Stimulated activated naive B cell treated with anti-CD40 and anti-IgM and Interleukin-4, amounts not matched to agents 10 μg/mL and 1 μg/mL and 100 μg/mL, for 72 hours (primary cell): ENCODE measurements at regions not wholly inside any gene's neighbourhood (a gene's known extent, or its start where the extent isn't known, plus 50 kb on each side); places are given as distances from the start of the nearest gene placed in this dataset.

Experiments used
- ATAC-seq, 2 donors: fragments of 150-1000 bp; cut with Tn5 transposase; replicated peaks; 2 replicates each; pipeline ENCODE4 v1.10.0; 2021; ENCODE audit warnings: moderate library complexity in 1 of 2
- DNase-seq: peaks from one replicate; pipeline ENCODE4 v3.0.0; 2021
- H3K27ac Mint-ChIP-seq: one replicate; pipeline ENCODE4 v1.8.0; 2022; ENCODE audit warnings: mild to moderate bottlenecking, mixed read lengths
- H3K27me3 Mint-ChIP-seq, 2 donors: one replicate each; pipeline ENCODE4 v1.8.0; 2022; ENCODE audit warnings: mixed read lengths in 2 of 2
- H3K36me3 Mint-ChIP-seq, 2 donors: one replicate each; pipeline ENCODE4 v1.8.0; 2022; ENCODE audit warnings: mixed read lengths in 2 of 2, mild to moderate bottlenecking in 1 of 2
- H3K4me1 Mint-ChIP-seq, 2 donors: one replicate each; pipeline ENCODE4 v1.8.0; 2022; ENCODE audit warnings: mixed read lengths in 2 of 2, mild to moderate bottlenecking in 1 of 2
- H3K4me3 Mint-ChIP-seq, 2 donors: one replicate each; pipeline ENCODE4 v1.8.0; 2022; ENCODE audit warnings: mild to moderate bottlenecking in 2 of 2, mixed read lengths in 2 of 2, moderate library complexity in 1 of 2
- H3K9me3 Mint-ChIP-seq, 2 donors: one replicate each; pipeline ENCODE4 v1.8.0; 2022; ENCODE audit warnings: mixed read lengths in 2 of 2, mild to moderate bottlenecking in 1 of 2

DNA sequence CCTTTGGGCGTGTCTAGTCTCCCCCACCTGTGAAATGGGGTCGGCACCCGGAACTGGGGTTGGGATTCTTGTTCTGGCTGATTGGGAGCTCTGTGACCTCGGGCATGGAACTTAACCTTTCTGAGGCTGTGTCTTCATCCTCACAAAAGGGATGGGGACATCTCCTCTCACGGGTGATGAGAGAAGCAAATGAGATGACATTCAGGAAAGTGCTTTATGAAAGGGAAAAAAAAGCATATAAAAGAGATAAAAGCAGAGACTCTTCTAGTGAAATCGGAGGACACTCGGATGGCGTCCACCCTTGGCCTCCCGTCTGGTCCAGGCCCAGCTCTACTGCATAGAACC is 98.9 kb downstream of the LRRC74A start:
- H3K27ac Mint-ChIP-seq = no peak overlapping the region
- no peaks in the 10 kb centered on the region for H3K36me3 Mint-ChIP-seq
- H3K9me3 Mint-ChIP-seq = no peaks in the 10 kb centered on the region
- DNase-seq (no peak), ATAC-seq (no peak)
- H3K4me3 Mint-ChIP-seq = no peak overlapping the region
- H3K4me1 Mint-ChIP-seq = peaks cover 32 to 55% of the 10 kb centered on the region in 2 donors
- H3K27me3 Mint-ChIP-seq = peaks cover 17 to 40% of the 10 kb centered on the region in 2 donors

DNA sequence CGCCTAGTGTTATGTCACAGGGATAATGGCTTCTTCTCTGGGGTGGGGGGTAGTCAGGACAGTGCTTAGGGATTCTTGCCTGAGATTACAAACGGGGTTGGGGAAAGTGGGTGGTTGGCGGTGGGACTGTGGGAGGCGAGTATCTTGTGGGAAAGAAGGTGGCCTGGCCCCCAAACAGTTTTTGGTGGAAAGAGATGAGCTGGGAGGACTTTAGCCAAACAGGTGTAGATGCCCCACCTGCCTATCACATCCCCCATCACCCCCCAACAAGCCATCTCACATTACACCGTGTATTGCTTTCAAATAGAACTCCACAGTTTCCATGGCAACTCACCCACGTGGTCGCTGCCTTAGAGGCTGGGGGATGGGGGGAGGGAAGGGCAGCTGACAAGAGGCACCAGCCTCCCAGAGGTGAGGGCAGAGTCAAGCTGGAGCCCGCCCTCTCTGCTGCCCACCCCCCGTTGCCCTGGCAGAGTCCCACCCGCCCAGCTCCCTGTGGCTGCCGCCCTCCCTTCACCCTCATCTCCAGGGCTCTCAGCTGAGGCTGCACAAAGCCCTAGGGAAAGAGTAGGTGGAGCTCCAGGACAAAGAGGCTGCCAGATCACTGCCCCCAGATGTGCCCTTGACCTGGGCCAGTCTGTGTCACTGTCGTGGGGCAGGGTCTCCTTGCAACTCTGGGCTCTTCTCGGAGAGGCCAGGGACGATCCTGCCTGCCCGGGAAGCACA is 98.3 kb downstream of the LRRC74A start:
- H3K4me1 Mint-ChIP-seq = peaks cover 30 to 55% of the 10 kb centered on the region in 2 donors
- H3K27ac Mint-ChIP-seq = no peak overlapping the region
- no peaks in the 10 kb centered on the region for H3K9me3 Mint-ChIP-seq
- peaks cover 17 to 40% of the 10 kb centered on the region in 2 donors for H3K27me3 Mint-ChIP-seq
- DNase-seq = no peak
- no peak for ATAC-seq
- no peaks in the 10 kb centered on the region for H3K36me3 Mint-ChIP-seq
- no peak overlapping the region for H3K4me3 Mint-ChIP-seq

DNA sequence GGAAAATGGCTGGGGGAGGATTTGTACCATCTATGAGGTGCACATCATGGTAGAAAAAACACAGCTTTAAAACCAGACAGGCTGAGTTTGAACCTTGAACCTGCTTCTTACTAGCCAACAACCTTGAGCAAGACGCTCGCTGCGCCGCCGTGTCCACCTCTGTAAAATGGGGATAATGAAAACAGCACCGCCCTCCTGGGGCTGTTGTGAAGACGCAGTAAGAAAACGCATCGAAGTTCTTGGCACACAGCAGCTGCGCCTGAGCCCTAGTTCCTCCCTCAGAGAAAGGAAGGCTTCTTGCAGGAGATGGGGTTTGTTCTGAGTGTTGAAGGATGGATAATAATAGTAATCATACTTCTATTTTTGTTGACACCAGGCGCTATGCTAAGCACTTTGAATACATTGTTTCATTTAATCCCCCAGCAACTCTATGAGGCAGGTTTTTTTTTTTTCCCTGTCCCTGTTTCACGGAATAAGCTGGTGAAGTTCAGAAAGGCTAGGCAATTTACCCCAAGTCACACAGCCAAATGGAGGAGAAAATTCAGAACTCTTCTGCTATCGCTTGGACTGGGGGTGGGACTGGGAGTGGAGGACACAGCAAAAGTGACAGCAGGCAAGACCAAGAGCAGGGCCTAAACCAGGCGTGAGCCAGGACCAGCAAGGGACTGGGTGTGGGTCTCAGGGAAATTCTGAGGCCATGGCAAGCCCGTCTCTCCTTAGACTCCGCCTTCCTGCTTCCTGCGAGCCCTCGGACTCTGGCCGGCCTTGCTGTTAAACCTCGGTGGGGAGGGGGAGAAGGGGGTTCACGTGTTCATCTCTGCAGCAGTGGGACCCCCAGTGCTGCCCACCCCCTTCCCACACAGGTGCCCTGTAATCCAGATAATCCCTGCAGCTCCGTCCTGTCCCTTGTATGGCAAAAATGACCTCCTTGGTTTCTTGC is 97.5 kb downstream of the LRRC74A start:
- Mint-ChIP-seq H3K27me3 (peaks cover 20 to 46% of the 10 kb centered on the region in 2 donors), H3K9me3 (no peaks in the 10 kb centered on the region), H3K27ac (no peak overlapping the region), H3K4me1 (peaks cover 34 to 62% of the 10 kb centered on the region in 2 donors), H3K4me3 (no peak overlapping the region), H3K36me3 (no peaks in the 10 kb centered on the region)
- ATAC-seq (no peak), DNase-seq (no peak)

DNA sequence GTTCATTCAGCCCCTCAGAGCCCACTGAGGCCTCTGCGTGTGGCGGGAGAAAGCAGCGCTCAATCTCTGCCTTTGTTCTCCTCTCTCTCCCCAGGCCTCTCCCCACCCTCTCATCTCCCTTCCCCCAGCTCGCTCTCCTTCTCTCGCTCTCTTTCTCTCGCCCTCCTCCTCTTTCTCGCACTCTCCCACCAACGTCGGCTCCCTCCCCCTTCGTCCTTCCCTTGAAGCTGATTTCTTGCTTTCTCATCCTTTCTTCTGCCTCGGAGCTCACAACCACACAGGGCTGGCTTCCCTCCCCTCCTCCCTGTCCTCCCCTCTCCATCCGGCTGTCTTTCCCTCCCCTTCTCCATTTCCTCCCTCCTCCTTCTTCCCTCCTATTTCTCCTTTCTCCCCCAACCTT is 96.4 kb downstream of the LRRC74A start:
- no peaks in the 10 kb centered on the region for H3K9me3 Mint-ChIP-seq
- ATAC-seq (no peak), DNase-seq (no peak)
- no peak overlapping the region for H3K4me3 Mint-ChIP-seq
- peaks cover 45 to 73% of the 10 kb centered on the region in 2 donors for H3K4me1 Mint-ChIP-seq
- no peaks in the 10 kb centered on the region for H3K36me3 Mint-ChIP-seq
- no peak overlapping the region for H3K27ac Mint-ChIP-seq
- H3K27me3 Mint-ChIP-seq = peaks cover 22 to 46% of the 10 kb centered on the region in 2 donors

DNA sequence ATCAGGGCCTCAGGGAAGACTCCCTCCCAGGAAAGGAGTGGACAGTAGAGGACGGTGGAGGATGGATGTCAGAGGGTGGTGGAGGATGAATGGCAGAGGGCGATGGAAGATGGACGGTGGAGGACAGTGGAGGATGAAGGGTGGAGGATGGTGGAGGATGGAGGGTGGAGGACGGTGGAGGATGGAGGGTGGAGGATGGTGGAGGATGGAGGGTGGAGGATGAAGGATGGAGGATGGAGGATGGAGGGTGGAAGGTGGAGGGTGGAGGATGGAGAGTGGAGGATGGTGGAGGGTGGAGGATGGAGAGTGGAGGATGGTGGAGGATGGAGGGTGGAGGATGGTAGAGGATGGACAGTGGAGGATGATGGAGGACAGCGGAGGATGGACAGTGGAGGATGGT is 95.9 kb downstream of the LRRC74A start:
- Mint-ChIP-seq H3K36me3 (no peaks in the 10 kb centered on the region), H3K27me3 (peaks cover 22 to 46% of the 10 kb centered on the region in 2 donors), H3K4me3 (no peak overlapping the region), H3K27ac (no peak overlapping the region), H3K4me1 (peaks cover 44 to 70% of the 10 kb centered on the region in 2 donors), H3K9me3 (no peaks in the 10 kb centered on the region)
- ATAC-seq (no peak), DNase-seq (no peak)

DNA sequence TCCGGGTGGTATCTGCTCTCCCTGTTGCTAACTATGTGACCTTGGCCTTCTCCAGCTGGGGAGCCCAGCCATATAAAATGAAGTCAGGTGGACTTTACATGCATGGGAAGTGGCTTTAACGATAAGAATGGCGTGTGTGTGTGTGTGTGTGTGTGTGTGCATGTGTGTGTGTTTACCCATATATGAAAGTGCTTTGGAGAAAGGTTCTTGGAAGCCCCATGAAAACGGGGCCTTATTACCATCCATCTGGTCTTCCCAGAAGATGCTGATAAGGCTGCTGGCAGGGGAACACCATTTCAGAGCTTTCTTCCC is 94.8 kb downstream of the LRRC74A start:
- Mint-ChIP-seq H3K27me3 (peaks cover 22 to 37% of the 10 kb centered on the region in 2 donors), H3K36me3 (no peaks in the 10 kb centered on the region), H3K9me3 (no peaks in the 10 kb centered on the region), H3K4me3 (no peak overlapping the region), H3K27ac (no peak overlapping the region), H3K4me1 (peaks cover 37 to 60% of the 10 kb centered on the region in 2 donors)
- DNase-seq (no peak), ATAC-seq (no peak)

DNA sequence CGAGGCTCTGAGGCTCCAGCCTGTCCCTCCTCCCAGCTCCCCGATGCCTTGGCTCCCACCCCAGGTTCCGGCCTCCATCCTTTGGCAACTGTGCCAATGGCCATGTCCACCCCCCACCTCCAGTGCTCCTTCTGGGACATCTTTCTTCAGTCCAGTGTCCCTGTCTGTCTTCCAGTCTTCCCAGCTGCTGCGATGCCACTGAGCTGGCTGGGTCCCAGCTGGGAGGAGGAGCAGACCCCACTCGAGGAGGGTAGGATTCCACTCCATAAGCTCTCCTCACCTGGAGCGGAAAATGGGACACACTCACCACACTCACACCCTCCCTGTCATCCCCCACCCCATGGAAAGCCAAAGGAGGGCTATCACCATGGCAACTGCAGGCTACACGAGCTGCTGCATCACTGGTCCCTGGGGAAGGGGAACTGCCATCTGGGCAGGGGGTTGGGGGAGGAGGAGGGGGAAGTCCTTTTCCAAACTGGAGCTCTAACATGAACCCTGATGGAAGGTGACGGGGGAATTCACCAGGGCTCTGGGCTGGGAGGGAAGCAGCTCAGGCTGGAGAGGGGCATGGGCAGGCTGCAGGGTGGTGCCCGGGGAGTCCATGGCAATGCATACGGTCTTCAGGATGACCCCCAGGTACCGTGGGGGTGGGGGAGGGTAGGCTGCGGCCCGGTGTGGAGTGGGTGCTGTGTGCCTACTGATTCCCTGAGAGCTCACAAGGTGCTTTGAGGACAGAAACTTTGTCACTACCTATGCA is 94.3 kb downstream of the LRRC74A start:
- ATAC-seq (no peak), DNase-seq (no peak)
- peak overlapping the region in 1 of 2 donors; percentile 25 for H3K4me3 Mint-ChIP-seq
- peak overlapping the region; percentile 20 for H3K27ac Mint-ChIP-seq
- H3K27me3 Mint-ChIP-seq = peaks cover 22 to 37% of the 10 kb centered on the region in 2 donors
- H3K4me1 Mint-ChIP-seq = peaks cover 35 to 54% of the 10 kb centered on the region in 2 donors
- no peaks in the 10 kb centered on the region for H3K36me3 Mint-ChIP-seq
- no peaks in the 10 kb centered on the region for H3K9me3 Mint-ChIP-seq

DNA sequence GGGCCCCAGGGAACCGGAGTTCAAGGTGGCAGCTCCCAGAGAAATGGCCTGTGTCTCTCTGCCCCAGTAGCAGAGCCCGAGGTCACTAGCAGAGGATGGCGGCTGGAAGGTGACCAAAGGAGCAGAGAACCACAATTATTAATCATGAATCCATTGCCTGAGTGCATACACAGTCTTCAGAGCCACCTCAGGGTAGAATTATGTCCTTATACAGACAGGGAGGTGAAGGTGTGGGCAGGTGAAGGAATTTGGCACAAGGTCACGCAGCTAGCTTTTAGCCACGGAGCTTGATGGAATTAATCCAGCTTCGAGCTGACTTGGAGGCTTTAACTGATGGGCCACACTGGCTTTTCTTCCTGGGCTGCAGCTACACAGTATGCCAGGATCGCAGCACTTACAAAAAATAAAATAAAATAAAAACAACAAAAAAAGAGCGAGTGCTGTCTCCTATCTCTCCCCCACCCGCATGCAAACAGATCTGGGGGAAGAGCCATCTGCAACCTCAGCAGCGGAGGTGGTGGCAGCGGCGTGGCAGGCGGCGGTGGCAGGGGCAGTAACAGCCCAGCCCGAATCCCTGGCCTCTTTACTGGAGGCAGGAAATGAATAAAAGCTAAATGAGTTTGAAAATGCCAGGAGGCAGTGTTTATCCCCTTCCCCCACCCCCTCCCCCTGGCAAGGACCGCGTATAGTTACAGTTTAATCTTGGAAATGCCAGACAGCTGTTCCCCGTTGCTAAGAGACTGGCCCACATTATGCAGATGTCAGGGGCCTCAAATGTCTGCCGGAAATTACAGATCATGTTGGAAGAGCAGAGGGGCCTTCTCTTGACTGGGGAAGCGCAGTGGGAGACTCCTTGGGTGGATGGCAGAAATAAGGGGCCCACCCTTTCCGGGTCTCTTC is 93.5 kb downstream of the LRRC74A start:
- Mint-ChIP-seq H3K4me3 (peak overlapping the region; percentile 25 to 61), H3K36me3 (no peaks in the 10 kb centered on the region), H3K9me3 (no peaks in the 10 kb centered on the region), H3K4me1 (peaks cover 33 to 59% of the 10 kb centered on the region in 2 donors), H3K27me3 (peaks cover 22 to 32% of the 10 kb centered on the region in 2 donors), H3K27ac (no peak overlapping the region)
- ATAC-seq (peak; percentile 70 to 71), DNase-seq (no peak)
